ENCODE measurements at regions not wholly inside any gene's neighbourhood (a gene's known extent, or its start where the extent isn't known, plus 50 kb on each side); places are given as distances from the start of the nearest gene placed in this dataset.

DNA sequence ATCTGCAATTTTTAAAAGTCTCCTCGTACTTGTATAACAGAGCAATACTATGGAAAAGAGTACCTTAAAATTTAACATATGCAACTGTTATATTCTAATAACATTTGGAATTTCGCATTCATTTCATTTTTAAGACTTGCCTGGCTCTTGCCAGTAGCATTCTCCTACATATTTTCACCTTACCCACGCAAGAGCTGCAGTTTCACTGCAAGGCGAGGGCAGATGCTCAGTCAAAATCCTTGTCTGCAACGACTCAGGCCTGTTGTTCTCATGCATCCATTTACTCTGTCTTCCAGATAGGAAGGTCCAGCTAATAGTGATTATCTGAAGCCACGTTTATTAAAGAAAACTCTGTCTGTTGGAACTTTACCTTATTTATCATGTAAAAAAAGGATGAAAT lies 227.0 kb upstream of the RFC3 start:
- Histone ChIP-seq H3K36me3 (ENCODE audit: control insufficient read depth in 2 of 2, insufficient read depth in 2 of 2, low read length in 1 of 2) (no peaks in the 10 kb centered on the region), H3K27ac (ENCODE audit: low read depth in 1 of 2, low read length in 1 of 2) (no peak overlapping the region), H3K4me3 (ENCODE audit: low read length in 2 of 2) (no peak overlapping the region), H3K27me3 (ENCODE audit: control insufficient read depth in 2 of 2, insufficient read depth in 1 of 2, low read length in 1 of 2) (no peaks in the 10 kb centered on the region), H3K9me3 (ENCODE audit: control insufficient read depth in 2 of 2, insufficient read depth in 1 of 2, low read length in 1 of 2) (no peaks in the 10 kb centered on the region), H3K4me1 (ENCODE audit: control insufficient read depth in 2 of 2, insufficient read depth in 2 of 2, low read length in 2 of 2) (no peaks in the 10 kb centered on the region)
- 95% methylated on average over 6 of the region's 6 CpGs for WGBS
- no peak for DNase-seq (ENCODE audit: low read depth in 6 of 9, low spot score in 9 of 9)

DNA sequence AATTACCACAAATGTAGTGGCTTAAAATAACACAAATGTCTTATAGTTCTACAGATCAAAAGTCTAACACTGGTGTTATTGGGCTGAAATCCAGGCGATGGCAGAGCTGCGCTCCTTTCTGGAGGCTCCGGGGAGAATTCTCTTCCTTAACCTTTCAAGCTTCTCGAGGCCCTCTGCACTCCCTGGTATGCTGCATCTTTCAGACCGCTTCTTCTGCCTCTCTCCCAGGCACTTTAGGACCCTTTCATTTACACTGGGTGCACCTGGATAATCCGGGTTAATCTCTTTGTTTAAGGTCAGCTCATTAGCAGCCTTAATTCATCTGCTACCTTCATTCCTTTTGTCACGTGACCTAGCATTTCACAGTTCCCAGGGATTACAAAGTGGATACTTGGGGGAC lies 211.3 kb upstream of the RFC3 start:
- H3K27ac ChIP-seq (ENCODE audit: low read depth in 1 of 2, low read length in 1 of 2): no peak overlapping the region
- H3K4me1 ChIP-seq (ENCODE audit: control insufficient read depth in 2 of 2, insufficient read depth in 2 of 2, low read length in 2 of 2): peaks cover 0 to 4% of the 10 kb centered on the region in 2 donors
- H3K36me3 ChIP-seq (ENCODE audit: control insufficient read depth in 2 of 2, insufficient read depth in 2 of 2, low read length in 1 of 2): no peaks in the 10 kb centered on the region
- WGBS: 83% methylated on average over 7 of the region's 7 CpGs
- no peak overlapping the region for H3K4me3 ChIP-seq (ENCODE audit: low read length in 2 of 2)
- H3K27me3 ChIP-seq (ENCODE audit: control insufficient read depth in 2 of 2, insufficient read depth in 1 of 2, low read length in 1 of 2): no peaks in the 10 kb centered on the region
- DNase-seq (ENCODE audit: low read depth in 6 of 9, low spot score in 9 of 9): no peak
- H3K9me3 ChIP-seq (ENCODE audit: control insufficient read depth in 2 of 2, insufficient read depth in 1 of 2, low read length in 1 of 2): no peaks in the 10 kb centered on the region

DNA sequence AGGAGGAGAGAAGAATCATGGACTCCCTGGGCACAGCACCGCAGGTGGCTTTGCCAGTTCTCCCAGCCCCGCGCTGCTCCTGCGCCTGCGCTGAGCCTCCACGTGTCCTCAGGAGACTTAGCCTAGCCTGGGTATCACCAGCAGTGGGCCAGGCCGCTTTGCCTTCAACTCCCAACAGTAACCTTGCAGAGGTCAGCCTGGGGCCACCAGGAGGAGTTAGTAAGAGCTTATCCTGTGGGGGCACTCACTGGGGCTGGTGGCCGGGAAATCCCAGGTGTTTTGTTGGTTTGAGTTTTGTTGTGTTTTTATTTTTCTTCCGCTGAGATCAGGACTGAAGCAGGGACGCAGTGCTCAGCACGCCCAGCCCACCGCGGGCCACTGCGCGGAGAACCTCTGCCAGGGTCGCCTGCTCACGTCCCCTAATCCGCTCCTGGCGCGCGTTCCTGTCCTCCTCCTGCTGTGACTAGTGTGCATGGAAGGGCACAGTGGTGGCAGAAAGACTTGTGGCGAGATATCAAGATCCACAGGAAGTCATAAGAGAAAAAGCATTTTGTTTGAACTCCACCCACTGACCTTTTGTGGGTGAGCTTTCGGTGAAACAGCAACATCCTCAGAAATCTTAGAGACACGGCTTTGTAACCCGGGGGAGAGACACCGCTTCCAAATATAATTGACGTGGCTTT lies 207.4 kb upstream of the RFC3 start:
- Histone ChIP-seq H3K4me1 (ENCODE audit: control insufficient read depth in 2 of 2, insufficient read depth in 2 of 2, low read length in 2 of 2) (peaks cover 0 to 4% of the 10 kb centered on the region in 2 donors), H3K4me3 (ENCODE audit: low read length in 2 of 2) (no peak overlapping the region), H3K27me3 (ENCODE audit: control insufficient read depth in 2 of 2, insufficient read depth in 1 of 2, low read length in 1 of 2) (no peaks in the 10 kb centered on the region), H3K9me3 (ENCODE audit: control insufficient read depth in 2 of 2, insufficient read depth in 1 of 2, low read length in 1 of 2) (no peaks in the 10 kb centered on the region), H3K27ac (ENCODE audit: low read depth in 1 of 2, low read length in 1 of 2) (peak overlapping the region; percentile 62 to 84), H3K36me3 (ENCODE audit: control insufficient read depth in 2 of 2, insufficient read depth in 2 of 2, low read length in 1 of 2) (no peaks in the 10 kb centered on the region)
- DNase-seq (ENCODE audit: low read depth in 6 of 9, low spot score in 9 of 9): peak in 2 of 9 donors; percentile 4 to 39
- 89% methylated on average over 27 of the region's 27 CpGs for WGBS

DNA sequence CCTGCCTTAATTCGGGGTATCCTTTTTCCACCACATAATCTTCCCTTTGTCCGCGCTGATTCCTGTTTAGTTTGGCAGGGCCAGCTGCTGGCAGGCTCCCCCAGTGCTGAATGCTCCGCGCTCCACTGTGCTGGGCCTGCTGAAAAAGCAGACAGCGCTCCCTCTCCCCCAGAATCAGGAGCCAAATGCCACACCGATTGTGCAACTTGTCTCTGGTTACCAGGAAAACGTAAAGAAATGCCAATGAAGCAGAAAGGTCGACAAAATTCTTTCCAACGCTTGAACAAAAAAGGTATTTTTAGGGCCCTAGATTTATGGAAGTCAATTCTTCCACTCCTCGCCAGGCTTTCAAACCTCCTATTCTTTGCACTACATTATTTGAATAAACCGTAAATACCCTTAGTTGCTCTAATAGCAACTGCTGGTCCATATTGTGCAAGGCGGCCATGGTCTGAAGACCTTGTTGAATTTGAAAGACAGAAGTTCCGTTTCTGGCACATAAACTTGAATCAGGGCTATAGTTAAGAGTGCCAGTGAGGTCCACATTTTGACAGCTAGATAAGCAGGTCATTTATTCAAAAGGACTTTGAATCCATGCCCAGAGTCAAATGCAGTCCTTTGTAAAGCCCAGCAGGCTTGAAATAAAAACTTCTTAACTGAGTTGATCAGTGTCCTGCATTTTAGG lies 206.7 kb upstream of the RFC3 start:
- H3K27ac ChIP-seq (ENCODE audit: low read depth in 1 of 2, low read length in 1 of 2): peak overlapping the region; percentile 50 to 62
- peak in 1 of 9 donors; percentile 9 for DNase-seq (ENCODE audit: low read depth in 6 of 9, low spot score in 9 of 9)

DNA sequence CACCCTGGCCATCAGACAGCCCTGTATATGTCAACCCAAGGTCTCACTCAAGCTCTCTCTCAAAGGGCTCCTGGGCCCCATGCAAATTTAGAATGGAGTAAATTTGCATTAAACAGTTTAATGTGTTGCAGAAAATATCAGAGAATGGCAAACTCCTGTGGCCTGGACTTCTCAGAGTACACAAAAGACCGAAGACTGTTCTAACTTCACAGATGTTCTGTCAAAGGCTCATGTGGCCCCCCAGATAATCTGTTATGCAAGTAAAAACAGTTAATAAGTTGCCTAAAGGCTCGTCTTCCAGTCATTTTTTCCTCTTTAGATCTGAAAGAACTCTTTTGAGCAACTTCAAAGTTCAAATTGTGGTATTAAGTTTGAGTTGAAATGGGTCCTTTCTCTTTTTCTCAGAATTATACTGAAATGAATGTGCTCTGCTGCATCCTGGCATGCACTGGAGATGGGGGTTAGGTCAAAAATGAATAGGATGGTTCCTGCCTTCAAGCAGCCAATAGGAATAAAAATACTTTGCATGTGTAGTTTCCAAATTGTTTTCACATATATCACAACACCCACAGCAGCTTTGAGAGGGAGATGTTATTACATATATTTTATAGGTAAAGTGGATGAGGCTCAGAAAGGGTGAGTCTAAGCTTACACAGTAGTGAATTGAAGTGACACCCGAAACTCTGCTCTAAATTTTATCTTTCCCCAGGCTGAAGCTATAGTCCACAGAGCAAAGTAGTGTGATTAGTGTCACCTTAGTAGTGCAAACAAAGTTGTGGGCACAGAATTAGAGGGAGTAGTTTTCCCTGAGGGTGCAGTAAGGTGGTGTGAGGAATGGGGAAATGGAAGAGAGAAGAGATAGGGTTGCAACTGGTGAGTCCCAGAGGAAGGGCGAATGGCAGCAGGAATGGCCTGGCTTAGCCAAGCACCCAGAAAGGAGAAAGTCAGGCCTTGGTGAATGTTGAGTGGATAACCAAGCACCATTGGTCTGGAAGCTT lies 205.0 kb upstream of the RFC3 start:
- DNase-seq (ENCODE audit: low read depth in 6 of 9, low spot score in 9 of 9): no peak
- Histone ChIP-seq H3K4me3 (ENCODE audit: low read length in 2 of 2) (no peak overlapping the region), H3K27ac (ENCODE audit: low read depth in 1 of 2, low read length in 1 of 2) (no peak overlapping the region), H3K4me1 (ENCODE audit: control insufficient read depth in 2 of 2, insufficient read depth in 2 of 2, low read length in 2 of 2) (peaks cover 0 to 4% of the 10 kb centered on the region in 2 donors), H3K27me3 (ENCODE audit: control insufficient read depth in 2 of 2, insufficient read depth in 1 of 2, low read length in 1 of 2) (no peaks in the 10 kb centered on the region), H3K36me3 (ENCODE audit: control insufficient read depth in 2 of 2, insufficient read depth in 2 of 2, low read length in 1 of 2) (no peaks in the 10 kb centered on the region), H3K9me3 (ENCODE audit: control insufficient read depth in 2 of 2, insufficient read depth in 1 of 2, low read length in 1 of 2) (no peaks in the 10 kb centered on the region)
- WGBS: 91% methylated on average over 4 of the region's 4 CpGs

More for the DNA sequence above, 206.7 kb upstream of the RFC3 start:
- no peaks in the 10 kb centered on the region for H3K9me3 ChIP-seq (ENCODE audit: control insufficient read depth in 2 of 2, insufficient read depth in 1 of 2, low read length in 1 of 2)
- H3K27me3 ChIP-seq (ENCODE audit: control insufficient read depth in 2 of 2, insufficient read depth in 1 of 2, low read length in 1 of 2): no peaks in the 10 kb centered on the region
- 92% methylated on average over 14 of the region's 14 CpGs for WGBS
- H3K4me1 ChIP-seq (ENCODE audit: control insufficient read depth in 2 of 2, insufficient read depth in 2 of 2, low read length in 2 of 2): peaks cover 0 to 4% of the 10 kb centered on the region in 2 donors
- H3K36me3 ChIP-seq (ENCODE audit: control insufficient read depth in 2 of 2, insufficient read depth in 2 of 2, low read length in 1 of 2): no peaks in the 10 kb centered on the region
- H3K4me3 ChIP-seq (ENCODE audit: low read length in 2 of 2): no peak overlapping the region

DNA sequence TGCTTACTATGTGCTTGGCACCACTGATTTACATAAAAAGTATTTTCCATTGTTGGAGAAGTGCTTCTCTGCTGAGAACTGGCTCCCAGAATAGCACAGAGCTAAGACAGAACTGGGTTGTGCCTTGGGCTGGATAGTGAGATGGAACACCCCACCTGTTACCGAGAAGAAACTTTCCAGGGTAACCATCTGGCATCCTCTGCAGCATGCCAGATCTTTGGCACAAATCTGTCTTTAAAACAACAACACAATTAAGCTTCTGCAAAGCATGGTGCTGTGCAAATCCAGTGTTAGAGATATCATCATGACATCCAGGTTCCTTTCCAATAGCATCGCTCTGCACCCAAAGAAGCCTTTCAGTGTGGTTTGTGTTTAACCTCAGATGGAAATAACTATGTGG lies 202.5 kb upstream of the RFC3 start:
- Histone ChIP-seq H3K4me1 (ENCODE audit: control insufficient read depth in 2 of 2, insufficient read depth in 2 of 2, low read length in 2 of 2) (peaks cover 0 to 4% of the 10 kb centered on the region in 2 donors), H3K9me3 (ENCODE audit: control insufficient read depth in 2 of 2, insufficient read depth in 1 of 2, low read length in 1 of 2) (no peaks in the 10 kb centered on the region), H3K27me3 (ENCODE audit: control insufficient read depth in 2 of 2, insufficient read depth in 1 of 2, low read length in 1 of 2) (no peaks in the 10 kb centered on the region), H3K27ac (ENCODE audit: low read depth in 1 of 2, low read length in 1 of 2) (no peak overlapping the region), H3K4me3 (ENCODE audit: low read length in 2 of 2) (no peak overlapping the region), H3K36me3 (ENCODE audit: control insufficient read depth in 2 of 2, insufficient read depth in 2 of 2, low read length in 1 of 2) (no peaks in the 10 kb centered on the region)
- 94% methylated on average over 2 of the region's 2 CpGs for WGBS
- no peak for DNase-seq (ENCODE audit: low read depth in 6 of 9, low spot score in 9 of 9)

DNA sequence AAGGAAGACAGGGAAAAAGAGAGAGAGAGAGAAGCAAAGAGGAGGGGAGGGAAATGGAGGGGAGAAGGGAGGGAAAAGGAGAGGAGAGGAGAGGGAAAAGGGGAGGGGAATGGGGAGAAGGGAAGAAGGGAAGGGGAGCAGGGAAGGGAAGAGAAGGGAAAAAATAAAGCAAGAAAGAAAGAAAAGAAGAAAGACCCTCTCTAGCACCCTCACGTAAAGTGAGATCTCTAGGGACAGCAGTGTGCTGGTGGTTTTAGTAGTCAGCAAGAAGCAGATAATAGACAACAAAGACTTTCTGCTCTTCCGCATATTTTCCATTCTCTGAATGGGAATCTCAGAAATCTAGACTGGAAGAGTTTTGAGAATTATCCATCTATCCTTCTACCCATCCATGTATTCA lies 201.8 kb upstream of the RFC3 start:
- Histone ChIP-seq H3K27ac (ENCODE audit: low read depth in 1 of 2, low read length in 1 of 2) (no peak overlapping the region), H3K27me3 (ENCODE audit: control insufficient read depth in 2 of 2, insufficient read depth in 1 of 2, low read length in 1 of 2) (no peaks in the 10 kb centered on the region), H3K4me1 (ENCODE audit: control insufficient read depth in 2 of 2, insufficient read depth in 2 of 2, low read length in 2 of 2) (no peaks in the 10 kb centered on the region), H3K36me3 (ENCODE audit: control insufficient read depth in 2 of 2, insufficient read depth in 2 of 2, low read length in 1 of 2) (no peaks in the 10 kb centered on the region), H3K9me3 (ENCODE audit: control insufficient read depth in 2 of 2, insufficient read depth in 1 of 2, low read length in 1 of 2) (no peaks in the 10 kb centered on the region), H3K4me3 (ENCODE audit: low read length in 2 of 2) (no peak overlapping the region)
- 97% methylated on average over 2 of the region's 2 CpGs for WGBS
- DNase-seq (ENCODE audit: low read depth in 6 of 9, low spot score in 9 of 9): no peak

DNA sequence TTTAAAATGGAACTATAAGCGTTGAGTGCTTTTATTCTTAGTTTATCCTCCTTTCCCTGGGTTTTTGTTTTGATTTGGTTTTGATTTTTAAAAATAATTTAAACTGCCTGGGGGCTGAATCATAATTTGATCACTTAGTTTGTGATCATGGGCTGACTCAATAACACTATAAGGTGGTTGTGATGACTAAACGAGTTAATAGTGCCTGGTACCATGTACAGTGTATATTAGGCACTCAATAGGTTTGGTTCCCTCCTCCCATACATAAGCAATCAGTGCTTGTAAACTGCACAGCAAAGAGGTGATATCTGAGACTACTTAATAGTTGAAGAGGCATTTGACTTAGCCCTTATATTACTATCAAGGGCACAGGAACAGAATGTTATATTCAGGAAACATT lies 200.9 kb upstream of the RFC3 start:
- H3K9me3 ChIP-seq (ENCODE audit: control insufficient read depth in 2 of 2, insufficient read depth in 1 of 2, low read length in 1 of 2): no peaks in the 10 kb centered on the region
- 90% methylated on average over 2 of the region's 2 CpGs for WGBS
- no peaks in the 10 kb centered on the region for H3K27me3 ChIP-seq (ENCODE audit: control insufficient read depth in 2 of 2, insufficient read depth in 1 of 2, low read length in 1 of 2)
- no peak overlapping the region for H3K27ac ChIP-seq (ENCODE audit: low read depth in 1 of 2, low read length in 1 of 2)
- no peaks in the 10 kb centered on the region for H3K36me3 ChIP-seq (ENCODE audit: control insufficient read depth in 2 of 2, insufficient read depth in 2 of 2, low read length in 1 of 2)
- DNase-seq (ENCODE audit: low read depth in 6 of 9, low spot score in 9 of 9): no peak
- no peak overlapping the region for H3K4me3 ChIP-seq (ENCODE audit: low read length in 2 of 2)
- no peaks in the 10 kb centered on the region for H3K4me1 ChIP-seq (ENCODE audit: control insufficient read depth in 2 of 2, insufficient read depth in 2 of 2, low read length in 2 of 2)

DNA sequence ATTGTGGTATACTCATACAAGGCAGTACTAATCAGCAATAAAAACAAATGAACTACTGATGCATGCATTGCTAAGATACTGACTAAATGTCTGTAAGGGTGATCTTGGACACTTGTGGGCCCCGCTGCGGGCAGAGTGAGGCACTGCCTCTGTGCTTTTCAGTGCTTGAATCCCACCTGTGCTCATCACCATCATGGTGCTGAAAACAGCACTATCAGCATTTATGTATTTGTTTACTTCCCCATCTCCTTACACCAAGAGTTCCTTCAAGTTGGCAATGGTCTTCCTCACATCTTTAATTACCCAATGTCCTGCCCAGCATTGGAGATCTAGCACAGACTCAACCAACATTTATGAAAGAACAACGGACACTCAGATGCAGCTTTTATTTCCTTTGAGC lies 193.7 kb upstream of the RFC3 start:
- H3K9me3 ChIP-seq (ENCODE audit: control insufficient read depth in 2 of 2, insufficient read depth in 1 of 2, low read length in 1 of 2): no peaks in the 10 kb centered on the region
- H3K27ac ChIP-seq (ENCODE audit: low read depth in 1 of 2, low read length in 1 of 2): no peak overlapping the region
- H3K4me1 ChIP-seq (ENCODE audit: control insufficient read depth in 2 of 2, insufficient read depth in 2 of 2, low read length in 2 of 2): no peaks in the 10 kb centered on the region
- no peak overlapping the region for H3K4me3 ChIP-seq (ENCODE audit: low read length in 2 of 2)
- DNase-seq (ENCODE audit: low read depth in 6 of 9, low spot score in 9 of 9): no peak
- no peaks in the 10 kb centered on the region for H3K27me3 ChIP-seq (ENCODE audit: control insufficient read depth in 2 of 2, insufficient read depth in 1 of 2, low read length in 1 of 2)
- H3K36me3 ChIP-seq (ENCODE audit: control insufficient read depth in 2 of 2, insufficient read depth in 2 of 2, low read length in 1 of 2): no peaks in the 10 kb centered on the region
- 97% methylated on average over 3 of the region's 3 CpGs for WGBS

All from thymus (tissue), 11 donors.